ENCODE measurements at regions not wholly inside any gene's neighbourhood (a gene's known extent, or its start where the extent isn't known, plus 50 kb on each side); places are given as distances from the start of the nearest gene placed in this dataset.
"Not testable (repeated sequence)": the region's sequence is repeated elsewhere in the genome, so short reads cannot be mapped to it uniquely, and the experiment has no call there.

- DNase-seq (ENCODE audit: low read depth) = no peak
These were observed 490.7 kb upstream of the TENM3 start for GRCh38 chr4:181752516-181752915.

DNA sequence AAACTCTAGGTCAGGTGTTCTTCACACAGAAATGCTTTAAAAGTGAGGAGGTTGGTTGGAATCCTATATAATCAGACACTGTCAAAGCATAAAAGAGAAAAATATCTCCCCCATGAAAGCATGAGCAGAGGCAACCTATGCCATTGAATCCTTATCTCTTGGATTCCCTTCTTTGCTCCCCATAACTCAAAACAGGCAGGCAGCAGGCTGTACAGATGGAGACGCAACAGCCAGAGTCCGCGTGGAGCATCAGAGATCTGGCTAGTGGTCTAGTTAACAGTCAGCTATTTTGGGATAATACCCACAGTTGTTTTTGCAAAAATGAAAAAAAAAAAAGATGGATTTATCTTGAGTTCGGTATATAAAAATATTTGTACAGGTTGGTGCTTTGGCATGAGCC, 490.0 kb upstream of the TENM3 start:
- no peak for DNase-seq (ENCODE audit: low read depth)

DNA sequence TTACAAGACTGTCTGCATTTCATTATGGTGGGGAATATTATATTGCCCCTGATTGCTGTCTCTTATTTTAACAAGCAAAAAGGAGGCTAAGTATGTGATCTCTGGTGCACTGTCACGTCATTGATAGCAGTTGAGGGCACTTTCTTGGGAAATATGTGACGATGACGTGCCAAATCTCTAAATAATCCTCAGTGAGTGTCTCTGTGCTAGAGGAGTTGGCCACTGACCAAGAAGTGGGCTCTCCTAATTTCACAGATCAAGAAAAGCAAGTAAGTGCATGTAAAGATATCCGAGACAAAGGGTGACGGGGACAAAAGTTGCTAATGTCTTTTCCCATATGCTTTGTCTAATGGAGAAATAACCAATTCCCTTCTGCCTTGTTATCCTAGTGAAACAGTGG, 487.4 kb upstream of the TENM3 start:
- DNase-seq (ENCODE audit: low read depth) = no peak

DNA sequence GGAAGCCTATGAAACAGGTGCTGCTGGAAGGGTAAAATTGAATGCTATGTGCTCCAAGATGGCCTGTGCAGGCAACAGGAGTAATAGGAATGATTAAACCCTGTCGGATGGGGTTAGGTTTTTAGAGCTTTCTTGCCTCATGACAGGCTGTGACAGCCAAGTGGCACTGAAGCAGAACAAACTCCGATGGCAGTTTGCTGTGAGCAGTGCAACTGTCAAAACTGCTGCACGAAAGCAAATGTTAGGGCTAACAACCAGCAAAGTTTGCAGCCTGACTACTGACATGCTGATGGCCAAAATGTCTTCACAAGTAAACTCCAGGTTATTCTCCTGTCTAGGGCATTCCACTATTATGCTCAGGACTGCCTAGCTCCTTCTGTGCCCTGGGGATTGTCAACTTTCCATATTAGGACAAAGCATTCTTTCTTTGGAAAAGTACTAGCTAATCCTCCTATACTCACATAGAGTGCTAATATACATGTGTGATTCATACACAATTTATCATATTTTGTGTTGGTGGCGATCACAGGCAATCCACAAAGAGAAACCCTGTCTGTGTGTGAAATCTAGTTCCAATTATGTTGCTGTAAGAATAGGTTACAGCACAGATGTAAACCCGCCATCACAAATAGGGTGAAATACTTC, 486.6 kb upstream of the TENM3 start:
- DNase-seq (ENCODE audit: low read depth) = no peak

DNA sequence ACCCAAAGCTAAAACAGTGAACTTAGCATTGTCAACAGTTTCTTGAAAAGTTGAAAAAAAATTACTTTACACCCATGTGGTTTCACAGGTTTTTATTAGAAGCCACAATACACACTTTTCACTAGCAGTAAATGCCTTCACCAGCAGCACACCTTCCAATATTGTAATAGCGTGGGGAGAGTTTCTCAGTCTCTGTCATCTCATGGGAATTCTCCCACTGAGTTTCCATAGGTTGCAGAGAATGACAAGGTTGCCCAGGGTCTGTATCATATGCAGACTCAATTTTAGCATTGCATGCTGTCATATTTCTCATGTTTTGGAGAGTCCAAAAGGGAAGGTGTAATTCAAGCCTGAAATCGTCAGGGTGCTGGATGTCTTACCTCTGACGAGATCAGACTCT, 486.1 kb upstream of the TENM3 start:
- DNase-seq (ENCODE audit: low read depth) = no peak

GRCh38 chr4:181757910-181758660, 485.1 kb upstream of the TENM3 start:
- no peak for DNase-seq (ENCODE audit: low read depth)

GRCh38 chr4:181760560-181760959, 482.6 kb upstream of the TENM3 start:
- no peak for DNase-seq (ENCODE audit: low read depth)

DNA sequence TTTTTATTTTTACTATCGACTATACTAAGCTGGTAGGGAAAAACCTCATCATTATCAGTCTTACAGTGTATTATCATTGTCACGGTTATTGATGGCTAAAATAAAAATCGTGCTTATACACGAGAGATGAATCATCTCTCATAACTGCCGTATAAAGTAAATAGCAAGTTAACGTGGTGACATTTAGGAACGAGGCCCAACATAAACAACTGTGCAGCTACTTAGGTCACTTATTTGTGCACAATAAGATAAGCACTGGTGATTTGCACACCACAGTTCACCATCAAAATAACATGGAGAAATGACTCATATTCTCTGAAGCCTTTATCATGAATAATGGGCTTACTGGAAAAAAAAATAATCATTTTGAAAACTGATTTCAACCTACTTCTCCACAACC, 482.0 kb upstream of the TENM3 start:
- DNase-seq (ENCODE audit: low read depth) = no peak

GRCh38 chr4:181766061-181766548, 477.1 kb upstream of the TENM3 start:
- DNase-seq (ENCODE audit: low read depth) = no peak

DNA sequence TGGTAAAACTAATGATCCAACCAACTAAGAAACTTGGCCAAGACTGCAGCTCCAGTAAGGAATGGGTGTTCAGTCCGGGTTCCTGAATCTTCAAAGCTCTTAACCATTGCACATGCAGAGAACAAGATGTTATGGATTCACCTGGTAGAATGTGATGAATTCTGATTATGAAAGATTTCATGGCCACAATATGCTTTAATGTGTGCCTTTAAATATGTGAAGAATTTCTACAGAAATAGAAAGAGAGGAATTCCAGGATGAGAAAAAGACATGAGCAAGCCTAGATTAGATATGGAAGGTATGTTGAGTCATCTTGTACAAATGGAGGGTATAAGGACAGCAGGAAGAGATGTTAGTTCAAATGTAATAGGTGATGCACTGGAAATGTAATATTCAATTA, 472.2 kb upstream of the TENM3 start:
- DNase-seq (ENCODE audit: low read depth) = no peak

DNA sequence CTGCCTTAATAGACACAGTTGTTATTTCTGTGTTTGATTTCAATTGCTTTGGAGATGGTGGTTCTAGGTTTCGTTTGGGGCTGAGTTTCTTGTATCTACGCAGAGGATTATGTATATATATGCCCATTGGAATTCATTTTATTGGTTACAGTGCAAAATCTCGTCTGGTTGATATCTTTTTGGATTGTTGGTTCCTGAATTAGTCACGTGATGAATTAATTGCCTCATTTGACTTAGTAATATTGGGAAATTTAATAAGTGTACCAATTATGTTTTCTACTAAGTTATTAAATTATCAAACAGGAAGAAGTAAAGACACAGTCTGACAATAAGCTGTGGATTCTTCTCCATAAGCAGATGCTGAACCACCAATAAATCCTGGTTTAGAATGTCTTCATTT, 467.9 kb upstream of the TENM3 start:
- no peak for DNase-seq (ENCODE audit: low read depth)

GRCh38 chr4:181776264-181777054, 466.7 kb upstream of the TENM3 start:
- DNase-seq (ENCODE audit: low read depth) = no peak

- no peak for DNase-seq (ENCODE audit: low read depth)
These were observed 465.7 kb upstream of the TENM3 start for GRCh38 chr4:181777518-181777917.

DNA sequence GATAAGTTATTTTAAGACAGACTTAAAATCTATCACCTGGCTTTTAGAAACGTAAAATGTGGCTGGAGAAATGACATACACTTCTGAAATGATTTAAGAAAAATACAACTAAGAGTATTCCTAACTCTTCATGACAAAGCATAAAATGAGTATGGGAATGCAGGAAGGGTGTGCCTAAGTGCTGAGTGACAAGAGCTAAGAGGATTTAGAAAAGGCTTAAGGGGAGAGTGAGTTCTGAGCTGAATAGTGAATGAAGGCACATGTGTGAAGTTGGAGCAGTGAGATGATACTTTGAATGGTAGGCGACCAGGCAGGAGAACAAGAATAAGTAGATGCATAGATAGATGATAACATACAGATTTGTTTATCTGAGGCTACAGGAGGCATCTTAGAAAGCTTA, 458.3 kb upstream of the TENM3 start:
- DNase-seq (ENCODE audit: low read depth) = no peak

DNA sequence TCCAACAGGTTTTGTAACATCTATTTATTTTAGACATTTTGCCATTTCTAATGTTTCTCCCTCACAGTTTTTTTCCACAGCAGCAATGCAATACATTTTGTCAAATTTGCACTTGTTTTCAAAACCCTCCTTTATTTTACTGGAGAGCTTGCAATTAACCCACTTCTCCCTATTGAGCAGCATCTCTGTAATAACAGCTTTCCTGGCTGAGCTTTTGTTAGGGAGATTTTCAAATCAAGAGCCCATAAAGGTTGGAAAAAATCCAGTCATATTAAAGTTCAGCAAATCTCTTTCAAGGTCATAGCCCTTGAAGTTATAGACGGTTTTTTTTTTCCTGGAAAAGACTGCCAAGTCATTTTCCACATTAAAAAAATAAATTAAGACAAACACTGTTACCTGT, 450.6 kb upstream of the TENM3 start:
- no peak for DNase-seq (ENCODE audit: low read depth)

DNA sequence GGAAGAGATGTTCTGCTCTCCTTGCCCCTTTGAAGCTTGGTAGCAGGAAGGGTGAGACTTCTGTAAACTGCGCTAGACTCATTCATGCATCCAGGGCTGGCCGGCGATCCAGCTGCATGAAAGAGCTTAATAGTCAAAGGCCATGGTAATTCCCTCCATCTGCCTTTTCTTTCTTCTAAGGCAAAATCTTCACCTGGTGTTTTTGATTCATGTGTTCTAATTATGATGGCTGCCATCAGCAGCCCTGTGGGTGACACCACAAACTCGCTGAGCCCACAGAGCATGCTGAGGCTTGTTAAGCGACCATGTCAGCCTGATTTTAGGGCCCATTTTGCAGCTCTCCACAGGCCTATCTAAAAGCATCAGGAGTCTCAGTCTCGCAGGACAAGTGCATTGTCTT, 450.1 kb upstream of the TENM3 start:
- no peak for DNase-seq (ENCODE audit: low read depth)

DNA sequence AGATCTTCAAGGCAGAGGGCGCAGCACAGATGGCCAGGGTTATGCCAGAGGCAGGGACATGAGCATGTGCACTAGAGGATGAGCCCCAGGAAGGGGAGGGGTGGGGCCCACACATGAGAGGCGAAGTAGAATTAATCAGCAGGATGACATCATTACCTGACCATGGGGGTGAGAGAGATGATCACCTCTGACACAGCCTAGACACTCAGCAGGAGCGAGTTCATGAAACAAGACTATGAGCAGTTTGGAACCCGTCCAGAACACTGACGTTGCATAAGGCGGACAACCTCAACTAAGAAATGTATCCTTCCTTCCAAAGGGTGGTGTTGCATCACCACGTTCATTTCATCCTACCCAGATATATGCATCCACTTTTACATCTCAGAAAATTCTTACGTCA, 446.7 kb upstream of the TENM3 start:
- DNase-seq (ENCODE audit: low read depth) = no peak

DNA sequence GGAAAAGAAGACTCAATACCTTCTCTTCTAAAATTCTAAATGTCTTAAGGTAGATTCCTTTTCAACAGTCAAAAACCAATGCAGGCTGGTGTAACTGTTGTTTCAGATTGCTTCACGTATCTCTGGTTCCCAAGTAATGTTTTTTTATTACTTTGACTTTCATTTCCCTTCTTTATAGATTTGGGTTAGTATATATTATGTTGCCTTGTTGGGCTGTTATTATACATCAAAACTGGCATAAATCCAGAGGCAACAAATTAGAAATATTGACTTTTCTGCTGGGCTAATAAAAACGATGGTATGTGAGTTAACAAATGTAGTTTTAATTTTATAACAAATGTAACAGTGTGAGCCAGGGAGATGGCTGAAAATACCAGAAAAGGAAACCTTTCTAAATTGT, 444.7 kb upstream of the TENM3 start:
- DNase-seq (ENCODE audit: low read depth) = no peak

- no peak for DNase-seq (ENCODE audit: low read depth)
These were observed 443.6 kb upstream of the TENM3 start for GRCh38 chr4:181799561-181800069.

- no peak for DNase-seq (ENCODE audit: low read depth)
These were observed 441.0 kb upstream of the TENM3 start for GRCh38 chr4:181802207-181802606.

- DNase-seq (ENCODE audit: low read depth) = no peak
These were observed 435.4 kb upstream of the TENM3 start for GRCh38 chr4:181807771-181808170.

DNA sequence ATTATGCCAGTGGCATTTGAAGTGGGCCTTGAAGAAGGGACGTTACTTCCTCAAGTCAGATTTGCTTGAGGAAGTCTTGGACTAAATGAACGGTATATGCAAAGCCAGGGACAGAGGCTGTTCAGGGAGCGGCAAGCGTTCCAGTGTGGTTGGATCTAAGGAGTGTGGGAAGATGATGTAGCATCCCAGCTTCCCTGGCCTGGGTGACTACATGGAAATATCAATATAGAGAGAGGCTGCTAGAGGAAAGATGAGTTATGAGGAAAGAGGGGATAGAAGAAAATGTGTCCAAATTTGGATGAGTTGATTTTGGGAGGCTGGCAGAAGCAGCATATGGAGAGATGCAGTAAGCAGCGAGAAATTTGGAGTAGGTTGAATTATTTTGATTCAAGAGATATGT, 432.5 kb upstream of the TENM3 start:
- DNase-seq (ENCODE audit: low read depth) = no peak

- DNase-seq (ENCODE audit: low read depth) = not testable (repeated sequence)
These were observed 431.7 kb upstream of the TENM3 start for GRCh38 chr4:181811550-181811949.
